ENCODE measurements at regions not wholly inside any gene's neighbourhood (a gene's known extent, or its start where the extent isn't known, plus 50 kb on each side); places are given as distances from the start of the nearest gene placed in this dataset.

- no peaks in the 10 kb centered on the region for H4K20me1 ChIP-seq (ENCODE audit: control insufficient read depth, insufficient read depth, insufficient read length)
- Mint-ChIP-seq H3K27ac (no peak overlapping the region), H3K4me3 (no peak overlapping the region)
Observed at GRCh38 chr6:25036461-25036860, 100.7 kb upstream of the RIPOR2 start.

More at GRCh38 chr6:25036461-25036860, 100.7 kb upstream of the RIPOR2 start:
- no peaks in the 10 kb centered on the region for H3K79me2 ChIP-seq (ENCODE audit: insufficient read depth, low read length)
- no peaks in the 10 kb centered on the region for H3K79me1 ChIP-seq (ENCODE audit: insufficient read depth, low read depth, low read length, poor library complexity, severe bottlenecking)
- H3K18ac ChIP-seq (ENCODE audit: insufficient read length, low read depth, low read length): no peak overlapping the region
- Mint-ChIP-seq H3K36me3 (ENCODE audit: insufficient read depth in 1 of 3, low read depth in 3 of 3) (no peaks in the 10 kb centered on the region), H3K27me3 (ENCODE audit: low read depth) (no peaks in the 10 kb centered on the region), H3K4me1 (peaks cover 0 to 2% of the 10 kb centered on the region in 2 experiments; a peak in 3 of 4 replicates), H3K9me3 (no peaks in the 10 kb centered on the region; a peak in 1 of 5 replicates)
- no peak overlapping the region for H3K9ac ChIP-seq (ENCODE audit: extremely low read depth, insufficient read length, low read length)
- no peaks in the 10 kb centered on the region for H3K23me2 ChIP-seq (ENCODE audit: insufficient read length, low read depth, low read length, poor library complexity, severe bottlenecking)
- H4K91ac ChIP-seq (ENCODE audit: insufficient read length, low read depth, low read length): no peak overlapping the region
- H3T11ph ChIP-seq (ENCODE audit: low read length): no peak overlapping the region
- H3K27ac ChIP-seq (ENCODE audit: insufficient read length, low read depth, low read length): no peak overlapping the region
- no peaks in the 10 kb centered on the region for H3K4me1 ChIP-seq (ENCODE audit: insufficient read depth, low read length)
- no peak overlapping the region for H2BK120ac ChIP-seq (ENCODE audit: low read depth, low read length, poor library complexity, severe bottlenecking)
- no peak overlapping the region for H2AK5ac ChIP-seq (ENCODE audit: insufficient read length, low read length)
- no peak overlapping the region for H2BK20ac ChIP-seq (ENCODE audit: low read depth, low read length, poor library complexity, severe bottlenecking)
- no peak overlapping the region for H3K56ac ChIP-seq (ENCODE audit: insufficient read length, low read depth, low read length)
- no peak overlapping the region for H2BK15ac ChIP-seq (ENCODE audit: low read depth, low read length)
- no peak overlapping the region for H2BK5ac ChIP-seq (ENCODE audit: insufficient read length, low read length)
- WGBS (ENCODE audit: extremely low coverage, insufficient read length, low lambda C conversion rate): no CpG with 5 or more reads among the region's 3 CpGs
- H3K4ac ChIP-seq (ENCODE audit: low read depth, low read length): no peak overlapping the region
- H4K8ac ChIP-seq (replicated peaks; ENCODE audit: insufficient read length, low read depth, low read length): no peak overlapping the region
- DNase-seq: no peak
- H3K27me3 ChIP-seq (ENCODE audit: insufficient read depth, low read length): no peaks in the 10 kb centered on the region
- H2BK12ac ChIP-seq (ENCODE audit: insufficient read length, low read depth, low read length): no peak overlapping the region
- no peak overlapping the region for H3K23ac ChIP-seq (ENCODE audit: insufficient read length, low read depth, low read length)
- no peak overlapping the region for H4K5ac ChIP-seq (ENCODE audit: insufficient read length, low read depth, low read length)
- H3K9me3 ChIP-seq (ENCODE audit: control insufficient read depth, low read depth, low read length): no peaks in the 10 kb centered on the region
- H3K14ac ChIP-seq (ENCODE audit: insufficient read depth, low read length): no peak overlapping the region
- H2AFZ ChIP-seq (ENCODE audit: low read length): no peak overlapping the region
- H3K4me2 ChIP-seq (ENCODE audit: insufficient read depth, insufficient read length, low read length): no peak overlapping the region
- TF ChIP-seq CTCF (conservative IDR thresholded peaks at IDR 0.05): no peak

All from H9 (cell line).